HepG2 (cell line): ENCODE measurements at regions not wholly inside any gene's neighbourhood (a gene's known extent, or its start where the extent isn't known, plus 50 kb on each side); places are given as distances from the start of the nearest gene placed in this dataset.

ENCODE experiments used
- FOXK1 ChIP-seq: sonication (generic); formaldehyde crosslinking; IDR thresholded peaks from 2 replicates; pipeline ENCODE4 v1.4.0; 2020; ENCODE audit warnings: low read depth, missing genetic modification reagents, borderline replicate concordance
- GRHL1 ChIP-seq: sonication (generic); formaldehyde crosslinking; conservative IDR thresholded peaks from 2 replicates; pipeline ENCODE4 v1.8.0; 2022; ENCODE audit warnings: missing genetic modification reagents
- HDAC6 ChIP-seq: fragments of 200-600 bp; sonication (generic); IDR thresholded peaks from 2 replicates; pipeline ENCODE4 v1.7.0; 2017; ENCODE audit warnings: mild to moderate bottlenecking, antibody characterized with exemption, low read length, low read depth
- MED1 ChIP-seq: sonication (generic); formaldehyde crosslinking; IDR thresholded peaks from 2 replicates; pipeline ENCODE4 v1.4.0; 2020; ENCODE audit warnings: missing genetic modification reagents
- MXI1 ChIP-seq: IDR thresholded peaks from 3 replicates; pipeline ENCODE4 v1.6.1; 2012; ENCODE audit warnings: low read depth, low read length, inconsistent platforms, borderline replicate concordance
- PRDM15 ChIP-seq: sonication (generic); formaldehyde crosslinking; IDR thresholded peaks from 2 replicates; pipeline ENCODE4 v1.4.0; 2020; ENCODE audit warnings: missing genetic modification reagents
- PRDM4 ChIP-seq: sonication (generic); formaldehyde crosslinking; IDR thresholded peaks from 2 replicates; pipeline ENCODE4 v1.9.0; 2021; ENCODE audit warnings: missing genetic modification reagents, borderline replicate concordance
- ZNF274 ChIP-seq: sonication (generic); formaldehyde crosslinking; IDR thresholded peaks from 2 replicates; pipeline ENCODE4 v1.5.1; 2020; ENCODE audit warnings: mild to moderate bottlenecking, missing genetic modification reagents

- TF ChIP-seq MXI1 (no peak), HDAC6 (no peak), MED1 (CRISPR knock-in tag) (no peak), GRHL1 (CRISPR knock-in tag) (no peak), PRDM4 (CRISPR knock-in tag) (no peak), ZNF274 (CRISPR knock-in tag) (no peak), FOXK1 (CRISPR knock-in tag) (no peak), PRDM15 (no peak)
Measured at GRCh38 chr11:88410656-88411055, 73.1 kb upstream of the CTSC start.
